ENCODE measurements at regions not wholly inside any gene's neighbourhood (a gene's known extent, or its start where the extent isn't known, plus 50 kb on each side); places are given as distances from the start of the nearest gene placed in this dataset.

GRCh38 chr6:164507206-164507940, 802.0 kb downstream of the C6orf118 start:
- H2BK5ac ChIP-seq (ENCODE audit: low read depth, low read length, poor library complexity, severe bottlenecking) = no peak overlapping the region
- in situ Hi-C loops (cut with MboI; ENCODE audit: low sequenced_read_pairs) (no loop called here), dilution Hi-C loops (cut with HindIII; ENCODE audit: low sequenced_read_pairs, unreplicated experiment) (no loop called here), intact Hi-C loops (cut with micrococcal nuclease) (no loop called here)
- no TSS peak for BruUV-seq (replicated peaks)
- no peak overlapping the region for H3K9ac ChIP-seq (ENCODE audit: low read depth, low read length)
- 0% methylated on average over 2 of the region's 8 CpGs; no CpG with 5 or more reads in 1 of the 2 experiments for WGBS, 2 experiments (ENCODE audit: extremely low coverage in 2 of 2, insufficient read length in 1 of 2)
- no peak for ATAC-seq (ENCODE audit: low read depth)
- no peak overlapping the region for H2BK120ac ChIP-seq (ENCODE audit: low read depth, low read length)
- H2AFZ ChIP-seq (replicated peaks; ENCODE audit: low read length, poor library complexity) = no peak overlapping the region
- no peak overlapping the region for H4K91ac ChIP-seq (ENCODE audit: insufficient read depth, low read depth, low read length)
- CTCF ChIA-PET = no interaction called here
- H3K18ac ChIP-seq (ENCODE audit: low read depth, low read length) = no peak overlapping the region
- no peak overlapping the region for H3K27ac ChIP-seq (ENCODE audit: insufficient read depth, low read length)
- H3K9me1 ChIP-seq (ENCODE audit: insufficient read depth, low read length) = no peaks in the 10 kb centered on the region
- H3K79me1 ChIP-seq (ENCODE audit: low read depth in 1 of 2, low read length in 2 of 2) = no peaks in the 10 kb centered on the region
- H3K14ac ChIP-seq (replicated peaks; ENCODE audit: low read depth, low read length) = no peak overlapping the region
- peaks cover 18% of the 10 kb centered on the region for H3K9me3 ChIP-seq (ENCODE audit: control insufficient read depth, insufficient read depth, low read length)
- H3K23ac ChIP-seq (ENCODE audit: low read depth, low read length) = no peak overlapping the region
- H3K36me3 ChIP-seq (ENCODE audit: control insufficient read depth, insufficient read depth, low read length) = no peaks in the 10 kb centered on the region
- no peak overlapping the region for H3K4me3 ChIP-seq (ENCODE audit: insufficient read depth, low read depth, low read length)
- no peak overlapping the region for H3K56ac ChIP-seq (ENCODE audit: extremely low read depth, insufficient read depth, low read length)
- no peaks in the 10 kb centered on the region for H3K4me1 ChIP-seq (ENCODE audit: control insufficient read depth, insufficient read depth, low read length)
- no peak for TF ChIP-seq POLR2A (IDR thresholded peaks at IDR 0.05; ENCODE audit: low read depth, low read length)
- no peak for TF ChIP-seq BHLHE40 (IDR thresholded peaks at IDR 0.05; ENCODE audit: low read depth, low read length)
- no peak for TF ChIP-seq CEBPB (IDR thresholded peaks at IDR 0.05; ENCODE audit: low read depth, low read length)
- TF ChIP-seq FOS (IDR thresholded peaks at IDR 0.05; ENCODE audit: low read depth, low read length) = no peak
- no peak for TF ChIP-seq CHD1 (IDR thresholded peaks at IDR 0.05; ENCODE audit: low read depth, low read length)
- no peak overlapping the region for H3K4me2 ChIP-seq (ENCODE audit: low read depth, low read length)
- no peak overlapping the region for H4K5ac ChIP-seq (ENCODE audit: low read depth, low read length)
- no peak overlapping the region for H3K4ac ChIP-seq (ENCODE audit: low read depth, low read length)
- H4K20me1 ChIP-seq (ENCODE audit: insufficient read depth, low read length) = no peaks in the 10 kb centered on the region
- no peak overlapping the region for H2AK9ac ChIP-seq (replicated peaks; ENCODE audit: low read depth, low read length, poor library complexity)
- no peaks in the 10 kb centered on the region for H3K27me3 ChIP-seq (ENCODE audit: control insufficient read depth, insufficient read depth, low read length)
- no peak overlapping the region for H4K8ac ChIP-seq (ENCODE audit: low read depth in 2 of 2, low read length in 2 of 2)
- no peak overlapping the region for H2AK5ac ChIP-seq (ENCODE audit: low read depth, low read length)
- POLR2A ChIA-PET (ENCODE audit: unreplicated experiment) = no interaction called here
- no peak overlapping the region for H2BK20ac ChIP-seq (ENCODE audit: low read depth, low read length)
- DNase-seq = no peak
- H2BK15ac ChIP-seq (ENCODE audit: low read depth, low read length) = no peak overlapping the region

All from IMR-90 (cell line).